Endothelial cell of hepatic sinusoid (primary cell): ENCODE measurements at regions not wholly inside any gene's neighbourhood (a gene's known extent, or its start where the extent isn't known, plus 50 kb on each side); places are given as distances from the start of the nearest gene placed in this dataset.

Source experiments
- in situ Hi-C: cut with HindIII; loops from 2 replicates; pipeline ENCODE4 v1.10.0; 2017; ENCODE audit warnings: low sequenced_read_pairs

DNA sequence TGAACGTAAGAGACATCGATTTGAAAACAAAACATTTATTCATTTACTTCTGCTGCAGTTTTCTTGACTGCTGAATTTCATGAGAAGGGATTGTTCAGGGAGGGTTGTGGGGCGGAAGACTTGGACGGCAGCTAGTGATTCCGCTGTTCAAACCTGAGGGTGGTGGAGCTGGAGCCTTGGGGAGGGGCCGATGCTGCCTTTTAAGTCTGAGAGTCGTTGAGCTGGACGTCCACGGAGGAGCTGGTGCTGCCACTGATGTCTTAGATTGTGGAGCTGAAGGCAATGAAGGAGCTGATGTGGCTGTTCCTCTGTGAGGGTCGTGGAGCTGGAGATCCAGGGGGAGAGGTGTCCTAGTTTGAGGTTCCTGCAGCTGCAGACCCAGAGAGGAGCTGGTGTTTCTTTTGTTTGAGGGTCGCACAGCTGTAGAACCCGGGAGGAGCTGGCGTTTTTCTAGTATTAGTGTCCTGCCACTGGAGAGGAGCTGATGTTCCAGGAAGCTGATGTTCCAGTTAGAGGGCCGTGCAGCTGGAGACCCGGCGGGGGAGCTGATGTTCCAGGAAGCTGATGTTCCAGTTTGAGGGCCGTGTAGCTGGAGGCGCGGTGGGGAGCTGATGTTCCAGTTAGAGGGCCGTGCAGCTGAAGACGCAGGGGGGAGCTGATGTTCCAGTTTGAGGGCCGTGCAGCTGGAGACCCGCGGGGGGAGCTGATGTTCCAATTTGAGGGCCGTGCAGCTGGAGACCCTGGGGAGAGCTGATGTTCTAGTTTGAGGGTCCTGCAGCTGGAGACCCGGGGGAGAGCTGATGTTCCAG, 150.9 kb downstream of the RTP5 start:
- in situ Hi-C loops, result no loop called here

- in situ Hi-C loops, result no loop called here
Measured at GRCh38 chr2:242022550-242023290, 153.2 kb downstream of the RTP5 start.

DNA sequence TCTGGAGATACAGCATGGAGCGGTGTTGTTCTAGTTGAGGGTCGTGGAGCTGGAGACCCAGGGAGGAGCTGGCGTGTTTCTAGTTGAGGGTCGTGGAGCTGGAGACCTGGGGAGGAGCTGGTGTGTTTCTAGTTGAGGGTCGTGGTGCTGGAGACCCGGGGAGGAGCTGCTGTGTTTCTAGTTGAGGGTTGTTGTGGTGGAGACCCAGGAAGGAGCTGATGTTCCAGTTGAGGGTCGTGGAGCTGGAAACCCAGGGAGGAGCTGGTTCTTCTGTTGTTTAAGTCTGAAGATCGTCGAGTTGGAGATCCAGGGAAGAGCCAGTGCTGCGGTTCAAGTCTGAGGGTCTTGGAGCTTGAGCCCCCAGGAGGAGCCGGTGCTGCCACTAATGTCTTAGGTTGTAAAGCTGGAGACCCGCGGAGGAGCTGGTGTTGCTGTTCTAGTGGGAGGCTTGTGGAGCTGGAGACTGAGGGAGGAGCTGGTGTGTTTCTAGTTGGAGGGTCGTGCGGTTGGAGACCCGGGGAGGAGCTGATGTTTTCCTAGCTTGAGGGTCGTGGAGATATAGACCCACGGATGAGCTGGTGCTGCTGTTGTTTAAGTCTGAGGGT, 155.3 kb downstream of the RTP5 start:
- in situ Hi-C loops, result no loop called here

DNA sequence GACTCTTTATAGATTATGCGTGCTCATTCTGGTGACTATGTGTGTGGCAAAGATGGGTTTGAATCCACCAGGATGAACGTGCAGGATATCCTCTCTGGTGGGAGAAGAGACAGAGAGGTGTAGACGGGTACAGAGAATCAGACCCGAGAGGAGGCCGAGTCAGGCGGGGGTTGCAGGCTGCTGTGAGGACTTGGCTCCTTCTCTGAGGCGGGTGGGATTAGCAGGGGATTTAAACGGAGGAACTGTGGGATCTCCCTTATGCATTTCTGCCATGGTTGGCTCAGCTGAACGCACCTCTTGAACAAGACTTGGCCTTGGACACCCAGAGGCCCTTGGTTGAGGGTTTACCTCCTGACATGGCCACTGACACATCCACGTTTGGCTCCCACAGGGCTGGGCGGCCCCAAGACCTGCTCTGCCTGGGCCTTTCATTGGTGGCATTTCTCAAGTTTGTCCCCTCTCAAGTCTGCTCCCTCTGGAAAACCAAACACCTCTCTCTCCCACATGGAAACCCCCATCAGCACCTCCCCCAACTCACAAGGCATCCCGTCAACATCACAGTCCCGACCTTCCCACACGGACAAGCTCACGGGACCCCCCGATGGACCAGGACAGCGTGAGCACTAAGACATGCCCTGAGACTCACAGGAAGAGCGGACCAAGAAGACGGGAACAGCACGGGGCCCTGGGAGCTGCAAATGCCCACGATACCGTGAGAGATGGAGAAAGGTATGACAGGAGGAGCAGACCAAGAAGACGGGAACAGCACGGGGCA, 158.3 kb downstream of the RTP5 start:
- in situ Hi-C loops, result no loop called here

DNA sequence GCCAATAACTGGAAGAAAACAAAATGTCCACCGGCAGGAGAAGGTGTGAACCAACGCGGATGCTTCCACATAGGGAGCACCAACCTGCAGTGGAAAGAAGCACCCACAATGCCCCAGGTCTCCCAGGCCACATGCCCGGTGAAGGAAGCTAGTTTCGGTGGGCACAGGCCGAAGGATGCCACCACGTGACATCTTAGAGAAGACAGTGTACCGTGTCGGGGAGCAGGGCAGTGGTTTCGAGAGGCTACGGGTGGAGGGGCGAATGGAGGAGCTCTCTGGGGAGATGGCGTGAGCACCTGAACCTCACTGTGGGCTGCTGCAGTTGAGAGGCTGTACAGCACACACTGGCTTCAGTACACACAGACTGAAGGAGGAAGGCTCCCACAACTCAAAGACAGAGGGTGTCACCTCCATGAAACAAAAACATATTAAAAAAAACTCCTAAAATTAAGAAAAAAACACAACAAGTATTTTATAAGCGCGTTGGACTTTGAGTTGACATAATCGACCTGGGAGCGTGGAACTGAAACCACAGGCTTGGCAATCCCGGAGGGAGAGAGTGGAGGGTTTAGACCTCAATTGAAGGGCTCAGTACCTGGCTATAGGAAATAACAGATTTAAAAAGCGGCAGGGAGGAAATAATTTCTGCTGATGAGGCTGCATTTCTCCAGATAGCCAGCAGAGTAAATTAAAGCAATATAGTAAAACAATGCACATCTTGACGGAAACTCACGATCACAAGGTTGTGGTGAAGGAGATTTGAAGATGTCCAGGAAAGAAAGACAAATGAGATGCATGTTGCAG, 160.1 kb downstream of the RTP5 start:
- in situ Hi-C loops, result no loop called here

GRCh38 chr2:242030226-242030575, 160.7 kb downstream of the RTP5 start:
- in situ Hi-C loops, result no loop called here

DNA sequence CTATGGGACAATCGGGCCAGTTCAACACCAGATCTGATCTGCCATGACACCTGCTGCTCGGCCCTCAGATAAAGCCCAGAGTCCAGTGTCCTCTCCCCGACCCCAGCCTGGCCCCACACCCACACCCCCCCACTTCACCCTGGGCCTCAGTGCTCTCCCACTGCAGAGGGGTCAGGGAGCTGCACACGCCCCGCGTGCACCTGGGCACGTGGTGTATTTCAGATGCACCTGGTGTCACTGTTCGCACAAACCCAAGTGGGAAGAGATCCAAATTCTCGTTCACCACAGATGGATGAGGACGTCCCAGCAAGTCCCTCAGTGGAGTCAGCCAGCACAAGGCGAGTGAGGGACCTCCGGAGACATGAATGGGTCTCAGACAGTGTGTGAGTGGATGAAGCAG, 161.3 kb downstream of the RTP5 start:
- in situ Hi-C loops, result no loop called here

- in situ Hi-C loops, result no loop called here
Measured at GRCh38 chr2:242031481-242032019, 162.0 kb downstream of the RTP5 start.

DNA sequence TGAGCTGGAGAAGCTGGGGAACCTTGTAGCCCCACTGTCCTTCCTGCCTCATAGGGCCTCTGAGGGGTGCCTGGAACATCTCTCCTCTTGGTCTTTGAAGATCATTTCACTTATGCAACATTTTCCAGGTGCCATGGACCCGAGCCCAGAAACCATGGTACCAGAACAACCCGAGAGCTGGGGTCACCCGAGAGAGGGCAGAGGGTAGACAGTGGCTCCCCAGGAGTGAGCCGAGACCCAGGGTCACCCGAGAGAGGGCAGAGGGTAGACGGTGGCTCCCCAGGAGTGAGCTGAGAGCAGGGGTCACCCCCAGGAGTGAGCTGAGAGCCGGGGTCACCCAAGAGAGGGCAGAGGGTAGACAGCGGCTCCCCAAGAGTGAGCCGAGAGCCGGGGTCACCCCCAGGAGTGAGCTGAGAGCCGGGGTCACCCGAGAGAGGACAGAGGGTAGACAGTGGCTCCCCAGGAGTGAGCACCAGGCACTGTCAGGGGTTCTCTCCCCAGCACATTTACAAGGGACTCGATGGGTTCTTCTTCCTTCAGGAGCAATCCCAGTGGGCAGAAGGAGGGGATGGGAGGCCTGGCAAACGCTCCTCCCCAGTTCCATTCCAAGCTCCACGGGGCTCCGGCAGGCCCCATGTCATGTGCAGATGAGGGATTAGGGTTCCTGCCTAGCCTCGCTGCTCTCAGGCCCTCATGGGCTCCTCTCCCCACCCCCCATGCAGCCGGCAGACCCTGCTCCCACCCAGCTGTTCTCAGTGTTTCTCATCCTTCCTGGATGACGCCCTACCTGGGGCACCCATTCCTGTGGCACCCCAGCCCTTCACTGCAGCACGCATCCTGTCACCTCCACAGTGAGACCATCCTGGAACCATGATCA, 163.5 kb downstream of the RTP5 start:
- in situ Hi-C loops, result no loop called here

- in situ Hi-C loops, result no loop called here
Measured at GRCh38 chr2:242034138-242034537, 164.6 kb downstream of the RTP5 start.

GRCh38 chr2:242034996-242035814, 165.7 kb downstream of the RTP5 start:
- in situ Hi-C loops, result no loop called here

DNA sequence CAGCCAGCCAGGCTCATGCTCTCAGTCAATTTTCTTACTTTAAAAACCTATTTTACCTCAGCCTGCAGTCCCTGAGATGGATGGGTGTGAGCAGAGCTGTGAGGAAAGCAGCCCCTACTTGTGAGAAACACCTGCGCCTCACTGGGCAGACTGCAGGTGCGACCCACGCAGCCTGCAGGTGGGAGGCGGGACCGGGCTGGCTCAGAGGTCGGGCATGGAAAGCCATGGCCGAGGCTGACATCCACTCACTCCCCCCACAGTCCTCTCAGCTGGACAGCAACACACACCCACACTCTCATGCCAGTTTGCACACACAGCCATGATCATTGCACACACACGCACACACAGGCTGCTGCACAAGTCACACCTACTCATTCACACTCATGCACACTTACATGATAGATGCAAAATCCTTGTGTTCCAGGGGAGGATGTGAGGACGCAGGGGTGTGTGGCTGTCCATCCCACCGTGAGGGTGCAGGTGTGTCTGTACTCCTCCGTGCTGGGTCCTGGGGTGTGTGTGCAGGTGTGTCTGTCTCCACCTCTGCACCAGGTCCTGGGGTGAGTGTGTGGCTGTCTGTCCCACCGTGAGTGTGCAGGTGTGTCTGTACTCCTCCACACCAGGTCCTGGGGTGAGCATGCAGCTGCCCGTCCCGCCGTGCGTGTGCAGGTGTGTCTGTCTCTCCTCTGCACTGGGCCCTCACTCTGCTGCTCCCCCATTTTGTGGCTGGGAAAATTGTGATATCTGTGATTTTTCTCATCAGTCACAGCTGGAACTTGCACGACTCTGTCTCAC, 166.5 kb downstream of the RTP5 start:
- in situ Hi-C loops, result no loop called here

GRCh38 chr2:242036653-242036950, 167.1 kb downstream of the RTP5 start:
- in situ Hi-C loops, result no loop called here

DNA sequence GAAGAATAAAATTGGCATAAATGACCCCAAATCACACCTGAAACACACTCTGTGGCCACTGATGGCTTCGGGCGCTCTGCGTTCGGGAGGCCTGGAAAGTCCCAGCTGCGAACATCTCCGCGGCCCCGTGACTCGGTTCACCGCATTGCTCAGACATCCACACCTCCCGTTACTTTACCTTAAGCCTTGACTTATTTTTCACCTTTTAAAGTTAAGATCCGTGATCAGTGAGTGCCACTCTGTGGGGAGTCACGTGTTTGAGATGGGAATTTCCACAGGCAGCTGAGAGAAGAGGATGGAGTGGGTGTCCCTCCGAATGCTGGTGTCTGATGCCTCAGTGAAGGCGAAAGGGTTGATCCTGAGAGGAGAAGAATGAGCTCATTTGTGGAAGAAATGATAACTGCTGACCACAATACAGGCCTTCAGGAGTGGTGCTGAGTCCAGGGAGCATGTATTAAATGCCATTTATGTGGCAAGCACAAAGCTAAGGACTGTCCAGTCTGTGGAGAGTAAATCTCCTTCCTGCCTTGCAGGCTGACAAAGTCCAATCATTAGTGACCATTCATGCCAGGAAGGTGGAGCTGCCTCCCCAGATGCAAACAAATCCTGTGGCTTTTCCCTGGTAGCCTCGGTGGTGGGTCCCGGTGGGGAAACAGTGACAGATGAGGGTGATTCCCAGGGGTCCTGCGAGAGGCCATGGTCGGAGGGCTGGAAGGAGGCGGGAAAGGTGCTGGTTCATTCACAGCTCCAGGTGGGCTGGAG, 168.8 kb downstream of the RTP5 start:
- in situ Hi-C loops, result no loop called here

DNA sequence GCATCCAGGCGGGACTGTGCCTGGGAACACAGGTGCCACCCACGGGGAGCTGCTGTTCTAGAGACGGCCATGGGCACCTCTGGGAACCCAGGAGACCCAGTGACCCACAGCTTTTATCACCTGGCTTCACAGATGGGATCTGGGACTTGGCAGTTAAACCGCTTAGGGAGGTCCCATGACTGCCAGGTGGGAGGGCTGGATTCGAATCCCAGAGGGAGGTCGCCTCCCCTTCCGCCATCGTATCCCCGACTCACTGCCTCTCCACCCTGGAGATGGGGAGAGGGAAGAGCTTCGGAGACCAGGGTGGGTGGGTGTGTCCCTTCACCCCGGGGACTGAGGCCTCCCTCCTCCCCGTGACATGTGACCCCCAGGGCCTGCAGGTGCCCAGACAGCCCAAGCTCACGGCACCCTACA, 169.4 kb downstream of the RTP5 start:
- in situ Hi-C loops, result no loop called here

DNA sequence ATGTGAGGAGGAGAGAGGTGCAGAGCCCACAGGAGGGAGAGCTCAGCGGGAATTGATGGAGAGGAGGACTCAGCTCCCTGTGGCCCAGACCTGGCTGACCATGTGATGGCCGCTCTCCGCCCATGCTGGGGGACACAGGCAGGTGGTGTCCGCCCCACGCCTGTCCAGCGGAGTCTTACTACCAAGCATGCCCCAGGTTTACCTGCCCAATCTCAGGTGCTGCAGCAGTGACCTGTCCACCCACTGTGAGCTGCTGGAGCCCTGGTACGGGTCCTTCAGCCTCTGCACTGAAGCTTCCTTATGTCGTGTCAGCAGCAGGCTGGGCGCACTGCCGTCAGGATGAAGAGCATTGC, 170.8 kb downstream of the RTP5 start:
- in situ Hi-C loops, result no loop called here

GRCh38 chr2:242040681-242041080, 171.2 kb downstream of the RTP5 start:
- in situ Hi-C loops, result no loop called here
